KMS-11 (cell line): ENCODE measurements at regions not wholly inside any gene's neighbourhood (a gene's known extent, or its start where the extent isn't known, plus 50 kb on each side); places are given as distances from the start of the nearest gene placed in this dataset.

Experiments
- H2AFZ ChIP-seq: fragments of 200-600 bp; sonication (generic); 2 replicates; pipeline ENCODE4 v1.6.1; 2016; ENCODE audit warnings: antibody characterized with exemption, mixed run types, low read depth
- H3K27ac ChIP-seq: fragments of 200-600 bp; sonication (generic); 2 replicates; pipeline ENCODE4 v1.6.1; 2016; ENCODE audit warnings: mild to moderate bottlenecking, mixed run types
- H3K27me3 ChIP-seq: fragments of 200-600 bp; sonication (generic); 2 replicates; pipeline ENCODE4 v1.6.1; 2017; ENCODE audit warnings: mild to moderate bottlenecking, low read depth, mixed run types, moderate library complexity; ENCODE audit not compliant: insufficient read depth
- H3K36me3 ChIP-seq: fragments of 200-600 bp; sonication (generic); 2 replicates; pipeline ENCODE4 v1.6.1; 2017; ENCODE audit warnings: mild to moderate bottlenecking, mixed run types; ENCODE audit not compliant: insufficient read depth
- H3K4me1 ChIP-seq: fragments of 200-600 bp; sonication (generic); 2 replicates; pipeline ENCODE4 v1.6.1; 2016; ENCODE audit warnings: mild to moderate bottlenecking, low read depth, mixed run types; ENCODE audit not compliant: poor library complexity, severe bottlenecking
- H3K4me2 ChIP-seq: fragments of 200-600 bp; sonication (generic); 2 replicates; pipeline ENCODE4 v1.7.0; 2016; ENCODE audit warnings: mild to moderate bottlenecking, mixed run types
- H3K4me3 ChIP-seq: fragments of 200-600 bp; sonication (generic); IDR thresholded peaks from 2 replicates; pipeline ENCODE4 v1.6.1; 2017; ENCODE audit warnings: low read depth, low read length, mixed read lengths; ENCODE audit not compliant: insufficient read depth
- H3K79me2 ChIP-seq: fragments of 200-600 bp; sonication (generic); 2 replicates; pipeline ENCODE4 v1.6.1; 2016; ENCODE audit warnings: low read depth, mixed run types; ENCODE audit not compliant: insufficient read depth
- H3K9ac ChIP-seq: fragments of 200-600 bp; sonication (generic); 2 replicates; pipeline ENCODE4 v1.6.1; 2016; ENCODE audit warnings: mild to moderate bottlenecking, mixed run types
- H4K20me1 ChIP-seq: fragments of 200-600 bp; sonication (generic); 2 replicates; pipeline ENCODE4 v1.6.1; 2016; ENCODE audit warnings: mild to moderate bottlenecking, mixed run types; ENCODE audit not compliant: insufficient read depth
- TF ChIP-seq, protein P1 (sequence below): fragments of 200-600 bp; sonication (generic); conservative IDR thresholded peaks from 2 replicates; pipeline ENCODE4 v1.6.1; 2017; ENCODE audit warnings: low read depth, mild to moderate bottlenecking, antibody characterized with exemption, low read length, moderate library complexity, mixed read lengths

DNA sequence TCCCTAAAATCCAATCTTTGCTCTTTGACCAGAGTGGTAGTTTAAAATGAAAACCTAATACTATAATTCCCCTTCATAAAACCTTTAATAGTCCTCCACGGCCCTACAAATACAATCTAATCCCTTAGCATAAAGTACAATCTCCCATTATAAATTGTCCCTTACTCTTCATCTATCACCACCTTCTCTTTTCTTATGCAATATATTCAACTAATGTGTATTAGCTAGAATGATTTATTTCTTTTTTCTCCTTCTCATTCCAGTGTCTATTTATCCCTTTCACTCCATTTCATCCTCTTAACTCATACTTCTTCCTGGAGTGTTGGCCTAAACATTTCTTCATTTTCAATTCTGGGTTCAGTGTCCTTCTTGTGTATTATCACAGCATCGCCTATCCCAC is 872.1 kb upstream of the PCDH20 start:
- Histone ChIP-seq H4K20me1 (no peaks in the 10 kb centered on the region), H3K36me3 (no peaks in the 10 kb centered on the region), H3K4me3 (no peak overlapping the region), H3K27ac (no peak overlapping the region), H3K27me3 (no peaks in the 10 kb centered on the region), H3K4me2 (no peak overlapping the region), H3K79me2 (no peaks in the 10 kb centered on the region), H3K4me1 (no peaks in the 10 kb centered on the region), H2AFZ (no peak overlapping the region), H3K9ac (no peak overlapping the region)
- TF ChIP-seq, protein P1, sequence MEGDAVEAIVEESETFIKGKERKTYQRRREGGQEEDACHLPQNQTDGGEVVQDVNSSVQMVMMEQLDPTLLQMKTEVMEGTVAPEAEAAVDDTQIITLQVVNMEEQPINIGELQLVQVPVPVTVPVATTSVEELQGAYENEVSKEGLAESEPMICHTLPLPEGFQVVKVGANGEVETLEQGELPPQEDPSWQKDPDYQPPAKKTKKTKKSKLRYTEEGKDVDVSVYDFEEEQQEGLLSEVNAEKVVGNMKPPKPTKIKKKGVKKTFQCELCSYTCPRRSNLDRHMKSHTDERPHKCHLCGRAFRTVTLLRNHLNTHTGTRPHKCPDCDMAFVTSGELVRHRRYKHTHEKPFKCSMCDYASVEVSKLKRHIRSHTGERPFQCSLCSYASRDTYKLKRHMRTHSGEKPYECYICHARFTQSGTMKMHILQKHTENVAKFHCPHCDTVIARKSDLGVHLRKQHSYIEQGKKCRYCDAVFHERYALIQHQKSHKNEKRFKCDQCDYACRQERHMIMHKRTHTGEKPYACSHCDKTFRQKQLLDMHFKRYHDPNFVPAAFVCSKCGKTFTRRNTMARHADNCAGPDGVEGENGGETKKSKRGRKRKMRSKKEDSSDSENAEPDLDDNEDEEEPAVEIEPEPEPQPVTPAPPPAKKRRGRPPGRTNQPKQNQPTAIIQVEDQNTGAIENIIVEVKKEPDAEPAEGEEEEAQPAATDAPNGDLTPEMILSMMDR, result no peak

DNA sequence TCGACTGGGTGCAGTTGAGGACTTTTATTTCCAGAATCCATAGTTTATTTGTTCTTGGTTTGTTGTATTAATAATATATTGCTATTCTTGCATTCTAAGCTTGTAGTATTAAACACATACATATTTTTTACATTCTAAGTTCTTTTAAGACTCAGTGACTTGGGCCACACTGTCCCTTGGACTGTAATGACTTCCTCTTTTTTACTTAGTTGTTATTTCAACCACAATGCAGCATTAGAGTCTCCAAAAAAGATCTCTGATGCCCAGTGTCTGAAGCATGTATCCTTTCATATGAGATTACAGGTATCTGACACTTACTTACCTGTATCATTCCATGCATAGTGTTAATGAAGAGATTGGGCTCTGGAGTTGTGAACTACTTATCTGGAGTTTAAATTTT is 864.9 kb upstream of the PCDH20 start:
- Histone ChIP-seq H3K79me2 (no peaks in the 10 kb centered on the region), H3K4me1 (no peaks in the 10 kb centered on the region), H3K27ac (no peak overlapping the region), H2AFZ (no peak overlapping the region), H4K20me1 (no peaks in the 10 kb centered on the region), H3K36me3 (no peaks in the 10 kb centered on the region), H3K9ac (no peak overlapping the region), H3K4me2 (no peak overlapping the region), H3K27me3 (no peaks in the 10 kb centered on the region), H3K4me3 (no peak overlapping the region)
- TF ChIP-seq, protein P1, result no peak

DNA sequence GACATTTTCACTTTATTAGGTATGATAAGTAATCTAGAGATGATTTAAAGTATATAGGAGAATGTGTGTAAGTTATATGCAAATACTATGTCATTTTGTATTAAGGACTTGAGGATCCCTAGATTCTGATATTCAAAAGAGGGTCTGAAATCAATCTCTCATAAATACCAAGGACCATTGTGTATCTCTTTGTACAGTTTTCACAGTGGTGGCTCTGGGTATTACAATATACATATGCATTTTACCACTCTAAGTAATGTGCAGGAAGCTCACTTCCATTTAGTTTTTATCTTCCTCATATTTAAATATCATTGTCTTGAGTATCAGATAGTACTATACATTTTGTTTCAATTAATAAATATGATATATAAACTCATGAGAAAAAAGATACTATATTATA is 862.6 kb upstream of the PCDH20 start:
- no peak overlapping the region for H3K4me2 ChIP-seq
- no peaks in the 10 kb centered on the region for H3K4me1 ChIP-seq
- no peaks in the 10 kb centered on the region for H3K79me2 ChIP-seq
- no peak overlapping the region for H2AFZ ChIP-seq
- H4K20me1 ChIP-seq, result no peaks in the 10 kb centered on the region
- H3K36me3 ChIP-seq, result no peaks in the 10 kb centered on the region
- TF ChIP-seq, protein P1, result no peak
- H3K9ac ChIP-seq, result no peak overlapping the region
- no peak overlapping the region for H3K27ac ChIP-seq
- H3K4me3 ChIP-seq, result no peak overlapping the region
- H3K27me3 ChIP-seq, result no peaks in the 10 kb centered on the region

DNA sequence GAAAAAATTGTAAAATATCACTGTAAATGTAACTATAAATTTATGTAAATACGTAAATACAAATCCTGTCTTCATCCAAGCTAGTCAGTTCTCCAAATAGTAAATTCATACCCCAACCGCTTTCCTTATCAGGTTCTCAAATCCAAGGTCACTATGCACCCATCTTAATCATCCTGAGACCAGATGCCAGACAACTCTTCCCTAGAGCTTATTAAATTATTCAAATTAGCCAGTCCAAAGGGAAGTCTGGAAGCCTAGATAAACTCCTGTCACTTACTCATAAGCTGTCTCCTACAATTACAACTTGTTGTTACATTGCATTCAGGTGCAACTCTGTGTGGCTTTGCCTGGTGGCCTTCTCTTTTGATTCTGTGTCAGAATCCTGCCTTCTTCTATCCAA is 836.1 kb upstream of the PCDH20 start:
- Histone ChIP-seq H3K4me3 (no peak overlapping the region), H3K27ac (no peak overlapping the region), H4K20me1 (no peaks in the 10 kb centered on the region), H3K9ac (no peak overlapping the region), H3K79me2 (no peaks in the 10 kb centered on the region), H3K36me3 (no peaks in the 10 kb centered on the region), H3K27me3 (no peaks in the 10 kb centered on the region), H3K4me1 (no peaks in the 10 kb centered on the region), H2AFZ (no peak overlapping the region), H3K4me2 (no peak overlapping the region)
- TF ChIP-seq, protein P1, result no peak
